Thyroid gland (tissue), 4 donors: ENCODE measurements at regions not wholly inside any gene's neighbourhood (a gene's known extent, or its start where the extent isn't known, plus 50 kb on each side); places are given as distances from the start of the nearest gene placed in this dataset.

Experiments used
- POLR2A ChIP-seq, 2 donors: fragments of 450-650 bp; IDR thresholded peaks; one replicate each; pipeline ENCODE4 v1.6.1; 2017; ENCODE audit warnings: antibody characterized with exemption in 2 of 2, mild to moderate bottlenecking in 2 of 2, moderate library complexity in 1 of 2
- TF ChIP-seq, protein P1 (sequence below), 6 experiments: fragments of 200-600 bp in 3 of 6; fragments of 450-650 bp in 3 of 6; sonication (generic) in 3 of 6; IDR thresholded peaks; one replicate each; pipeline ENCODE4 v1.5.1; 2016 to 2019; ENCODE audit warnings: antibody characterized with exemption in 6 of 6, mild to moderate bottlenecking in 2 of 6, inconsistent platforms in 1 of 6, moderate library complexity in 1 of 6

DNA sequence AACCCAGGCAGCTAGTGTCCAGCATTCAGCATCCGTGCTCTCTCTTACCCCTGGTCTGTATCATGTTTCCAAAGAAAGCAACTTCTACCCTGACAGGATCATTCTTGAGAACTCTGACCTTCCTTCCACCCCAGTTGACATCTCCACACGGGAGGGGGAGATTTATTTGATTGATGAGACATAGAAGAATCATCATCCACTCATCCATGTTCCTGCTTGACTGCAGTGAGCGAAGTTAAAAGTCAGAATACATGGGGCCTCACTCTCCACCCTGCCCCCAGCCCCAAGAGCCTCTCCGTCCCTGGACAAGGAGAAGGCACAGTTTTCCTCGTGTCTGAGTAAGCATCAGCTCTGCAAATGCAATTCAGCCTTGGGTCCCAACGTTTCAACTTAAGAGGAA lies 356.0 kb upstream of the TNP1 start:
- TF ChIP-seq, protein P1, sequence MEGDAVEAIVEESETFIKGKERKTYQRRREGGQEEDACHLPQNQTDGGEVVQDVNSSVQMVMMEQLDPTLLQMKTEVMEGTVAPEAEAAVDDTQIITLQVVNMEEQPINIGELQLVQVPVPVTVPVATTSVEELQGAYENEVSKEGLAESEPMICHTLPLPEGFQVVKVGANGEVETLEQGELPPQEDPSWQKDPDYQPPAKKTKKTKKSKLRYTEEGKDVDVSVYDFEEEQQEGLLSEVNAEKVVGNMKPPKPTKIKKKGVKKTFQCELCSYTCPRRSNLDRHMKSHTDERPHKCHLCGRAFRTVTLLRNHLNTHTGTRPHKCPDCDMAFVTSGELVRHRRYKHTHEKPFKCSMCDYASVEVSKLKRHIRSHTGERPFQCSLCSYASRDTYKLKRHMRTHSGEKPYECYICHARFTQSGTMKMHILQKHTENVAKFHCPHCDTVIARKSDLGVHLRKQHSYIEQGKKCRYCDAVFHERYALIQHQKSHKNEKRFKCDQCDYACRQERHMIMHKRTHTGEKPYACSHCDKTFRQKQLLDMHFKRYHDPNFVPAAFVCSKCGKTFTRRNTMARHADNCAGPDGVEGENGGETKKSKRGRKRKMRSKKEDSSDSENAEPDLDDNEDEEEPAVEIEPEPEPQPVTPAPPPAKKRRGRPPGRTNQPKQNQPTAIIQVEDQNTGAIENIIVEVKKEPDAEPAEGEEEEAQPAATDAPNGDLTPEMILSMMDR (IDR thresholded peaks at IDR 0.05) = no peak
- no peak for TF ChIP-seq POLR2A (IDR thresholded peaks at IDR 0.05)
